HG02763 (cell line): ENCODE measurements at regions not wholly inside any gene's neighbourhood (a gene's known extent, or its start where the extent isn't known, plus 50 kb on each side); places are given as distances from the start of the nearest gene placed in this dataset.
A peak's percentile ranks its signal among the peaks of the same experiment; 100 is the strongest.

Experiments used
- ATAC-seq: cut with Tn5 transposase; IDR thresholded peaks from one replicate; pipeline ENCODE4 v1.9.1; 2021; ENCODE audit warnings: mild to moderate bottlenecking, moderate library complexity; ENCODE audit not compliant: unreplicated experiment

DNA sequence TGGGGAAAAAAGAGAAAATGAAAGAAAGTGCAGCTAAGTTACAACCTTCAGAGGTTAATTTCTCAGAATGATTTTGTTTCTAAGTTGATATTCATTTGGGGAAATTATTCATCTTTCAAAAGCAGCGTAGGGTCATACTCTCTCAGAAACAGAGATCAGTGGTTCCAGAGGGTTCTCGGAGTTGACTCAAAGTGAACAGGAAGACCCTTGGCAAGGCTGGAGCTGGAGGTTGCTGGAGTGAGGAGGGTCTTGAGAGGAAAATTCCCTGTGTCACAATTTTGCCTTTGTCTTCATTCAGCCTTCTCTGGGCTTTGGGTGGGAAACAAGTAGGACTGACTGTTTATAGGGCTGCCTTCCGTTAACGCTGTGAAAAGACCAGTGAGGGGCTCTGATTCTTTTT is 168.2 kb downstream of the ICOS start:
- no peak for ATAC-seq

GRCh38 chr2:204108330-204108751 is 171.8 kb downstream of the ICOS start:
- ATAC-seq: no peak

DNA sequence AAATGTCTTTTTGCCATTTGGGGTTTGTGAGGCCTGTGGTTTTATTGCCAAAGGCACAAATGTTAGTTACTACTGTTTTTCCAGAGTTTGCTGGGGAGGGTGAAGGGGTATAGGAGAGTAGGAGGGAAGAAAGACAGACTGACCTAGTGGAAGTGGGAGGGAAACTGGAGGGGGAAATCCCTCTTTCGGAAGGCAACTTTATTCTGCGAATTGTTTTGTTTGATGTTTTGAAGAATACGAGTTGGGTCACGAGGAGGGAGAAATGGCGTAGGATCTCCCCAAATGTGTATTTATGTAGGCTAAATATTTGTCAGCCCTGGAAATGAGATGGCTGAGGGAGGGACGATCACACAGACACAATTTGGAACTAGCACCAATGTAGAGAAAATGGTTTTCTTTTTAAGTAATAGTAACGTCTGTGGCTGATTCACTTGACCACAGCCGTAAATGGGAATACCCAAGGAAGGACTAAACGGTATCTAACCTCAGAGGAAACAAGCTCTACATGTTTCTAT is 172.3 kb downstream of the ICOS start:
- no peak for ATAC-seq

- no peak for ATAC-seq
Observed at GRCh38 chr2:204109681-204110080, 173.1 kb downstream of the ICOS start.

DNA sequence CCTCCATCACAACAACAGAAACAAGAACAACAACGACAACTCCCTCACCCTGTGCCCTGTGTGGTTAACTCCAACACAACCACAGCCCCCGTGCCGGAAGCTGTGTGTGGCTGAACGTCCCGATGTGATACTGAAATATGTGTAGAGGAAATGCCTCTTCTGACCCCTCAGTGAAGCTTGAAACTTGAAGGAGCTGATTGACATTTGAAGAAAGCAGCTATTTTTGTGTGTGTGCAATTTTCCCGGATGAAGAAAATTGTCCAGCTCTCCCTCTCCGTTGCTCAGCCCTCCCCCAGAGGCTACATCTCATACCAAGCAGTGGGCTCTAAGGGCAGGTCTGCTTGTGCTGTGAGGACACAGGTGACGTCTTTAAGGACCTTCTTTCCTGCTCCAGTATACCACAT is 173.8 kb downstream of the ICOS start:
- peak; percentile 95 for ATAC-seq

DNA sequence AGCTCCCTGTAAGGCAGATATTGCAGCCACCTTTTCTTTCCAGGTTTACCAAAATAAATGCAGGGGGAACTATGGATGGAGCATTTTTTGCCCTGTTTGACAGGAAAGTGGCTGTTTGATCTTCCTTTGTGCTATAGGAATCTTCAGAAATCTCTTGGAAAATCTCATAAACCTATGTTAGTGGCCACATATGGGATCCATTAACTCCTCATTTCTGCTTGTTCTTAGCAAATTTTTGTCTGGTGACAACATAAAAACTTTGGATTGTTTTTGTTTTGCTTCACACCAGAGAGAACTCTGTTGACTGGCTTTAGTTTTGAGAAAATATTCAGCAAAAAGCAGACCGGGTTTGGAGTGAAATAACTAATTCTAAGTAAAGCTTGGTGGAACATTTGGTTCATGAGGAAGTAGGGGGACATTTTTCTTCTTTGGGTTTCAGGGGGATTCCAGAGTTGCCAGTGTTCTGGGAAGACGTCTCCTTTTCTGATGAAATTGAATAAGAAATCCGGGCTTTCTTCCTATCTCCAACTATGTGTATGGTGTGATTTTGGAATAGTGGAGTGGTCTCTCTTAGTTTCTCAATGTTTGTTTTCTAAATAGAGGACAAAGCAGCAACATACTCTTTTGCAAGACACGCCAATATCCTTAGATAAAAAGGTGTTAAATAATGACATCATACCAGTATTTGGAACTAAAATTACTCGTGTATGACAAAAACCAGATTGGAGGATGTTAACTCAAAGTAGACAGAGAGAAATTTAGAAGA is 174.4 kb downstream of the ICOS start:
- no peak for ATAC-seq

DNA sequence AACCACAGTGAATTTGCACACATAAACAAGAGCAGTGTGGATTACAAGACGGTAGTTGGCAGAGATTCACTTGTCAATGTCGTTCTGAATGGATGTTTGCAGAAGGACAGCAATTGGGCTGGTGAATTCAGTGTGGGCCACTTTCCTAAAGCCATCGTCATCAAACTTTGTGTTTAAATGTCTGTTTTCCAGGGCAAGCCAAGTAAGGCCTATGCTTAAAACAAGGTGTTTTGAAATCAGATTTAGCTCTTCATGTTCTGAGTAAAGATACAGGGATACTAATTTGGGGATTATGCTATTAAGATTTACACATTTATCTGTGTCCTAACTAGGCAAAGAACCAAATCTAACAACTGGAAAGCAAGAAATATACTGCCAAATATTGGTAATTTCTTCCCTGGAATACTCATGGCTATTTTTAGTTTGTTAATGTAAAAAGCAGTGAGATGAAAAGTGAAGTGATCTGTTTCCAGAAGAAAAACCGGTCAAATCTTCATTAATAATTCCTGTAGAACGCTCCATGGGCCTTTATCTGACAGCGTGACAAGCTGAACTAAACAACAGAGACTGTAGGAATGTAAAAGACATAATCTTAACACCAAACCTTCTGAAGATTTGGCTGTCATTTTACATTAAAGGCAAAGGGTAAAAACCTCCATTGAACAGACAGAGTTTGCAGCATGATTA is 175.7 kb downstream of the ICOS start:
- no peak for ATAC-seq

- no peak for ATAC-seq
Observed at GRCh38 chr2:204114295-204115136, 178.0 kb downstream of the ICOS start.

DNA sequence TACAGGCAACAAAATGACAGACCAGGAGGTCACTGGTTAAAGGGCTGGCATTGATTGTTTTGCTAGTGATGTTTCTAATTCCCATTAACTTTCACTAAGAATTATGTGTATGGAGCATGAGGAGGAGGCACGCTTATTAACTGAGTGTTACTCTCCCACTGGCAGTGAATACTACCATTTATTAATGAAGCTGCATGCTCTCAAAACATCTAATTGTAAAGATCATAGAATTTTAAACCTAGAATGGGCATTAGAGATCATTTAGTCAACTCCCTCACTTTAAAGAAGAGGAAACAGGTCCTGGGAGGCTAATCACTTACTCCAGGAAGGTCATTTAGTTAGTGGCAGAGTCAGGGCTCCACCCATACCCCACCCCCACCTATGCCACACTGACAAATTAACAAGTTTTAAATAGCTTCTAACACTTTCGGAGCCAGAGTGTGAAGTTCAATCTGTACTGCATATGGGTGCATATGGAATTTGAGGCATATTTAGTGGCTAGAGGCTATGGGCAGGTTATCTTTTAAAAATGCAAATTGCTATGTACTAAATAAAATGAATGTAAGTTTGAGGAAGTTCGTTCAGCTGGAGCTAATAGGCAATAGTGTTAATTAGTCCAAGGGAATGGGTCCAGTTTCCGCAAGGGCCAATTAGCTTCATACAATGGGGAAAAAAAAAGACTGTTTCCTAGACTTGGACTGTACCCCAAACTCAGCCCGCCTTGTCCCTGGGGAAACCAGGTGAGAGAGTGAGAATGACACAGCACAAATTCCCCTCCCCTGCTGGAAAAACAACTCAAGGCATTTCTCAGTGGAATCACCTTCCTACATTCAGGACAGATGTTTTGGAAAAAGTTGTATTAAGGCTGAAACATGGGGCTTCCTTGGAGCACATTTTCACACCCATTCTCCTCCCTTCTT is 178.8 kb downstream of the ICOS start:
- no peak for ATAC-seq

- no peak for ATAC-seq
Observed at GRCh38 chr2:204116159-204116792, 179.7 kb downstream of the ICOS start.

DNA sequence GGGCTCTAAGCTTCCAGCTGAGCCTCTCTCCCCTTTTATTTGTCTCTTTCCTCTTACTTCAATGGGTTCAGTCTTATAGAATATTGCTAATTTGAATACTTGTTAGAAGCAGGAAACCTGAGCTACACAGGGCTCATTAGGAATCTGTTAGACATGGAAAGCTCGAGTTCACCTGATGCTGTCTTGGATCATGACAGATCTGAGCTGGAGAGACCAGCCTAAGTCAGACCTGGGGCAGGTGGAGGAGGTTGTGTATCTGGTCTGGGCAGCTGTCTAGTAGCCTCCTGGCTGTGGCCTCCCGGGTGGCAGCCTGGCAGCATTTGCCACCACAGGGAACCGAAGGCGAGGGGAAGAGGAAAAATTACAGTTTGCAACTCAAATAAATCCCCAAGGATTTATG is 185.9 kb downstream of the ICOS start:
- no peak for ATAC-seq

GRCh38 chr2:204124140-204124750 is 187.7 kb downstream of the ICOS start:
- ATAC-seq: no peak

DNA sequence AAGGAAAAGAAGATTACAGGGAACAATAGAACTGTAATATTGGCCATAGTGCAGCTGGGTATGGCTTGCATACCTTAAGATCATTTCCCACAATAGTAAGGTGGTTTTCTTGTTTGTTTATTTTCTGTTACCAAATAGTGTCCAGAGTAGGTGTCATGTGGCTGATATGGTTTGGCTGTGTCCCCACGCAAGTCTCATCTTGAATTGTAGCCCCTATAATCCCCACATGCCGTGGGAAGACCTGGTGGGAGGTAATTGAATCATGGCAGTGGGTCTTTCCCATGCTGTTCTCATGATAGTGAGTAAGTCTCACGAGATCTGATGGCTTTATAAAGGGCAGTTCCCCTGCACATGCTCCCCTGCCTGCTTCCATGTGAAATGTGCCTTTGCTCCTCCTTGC is 190.1 kb downstream of the ICOS start:
- no peak for ATAC-seq

DNA sequence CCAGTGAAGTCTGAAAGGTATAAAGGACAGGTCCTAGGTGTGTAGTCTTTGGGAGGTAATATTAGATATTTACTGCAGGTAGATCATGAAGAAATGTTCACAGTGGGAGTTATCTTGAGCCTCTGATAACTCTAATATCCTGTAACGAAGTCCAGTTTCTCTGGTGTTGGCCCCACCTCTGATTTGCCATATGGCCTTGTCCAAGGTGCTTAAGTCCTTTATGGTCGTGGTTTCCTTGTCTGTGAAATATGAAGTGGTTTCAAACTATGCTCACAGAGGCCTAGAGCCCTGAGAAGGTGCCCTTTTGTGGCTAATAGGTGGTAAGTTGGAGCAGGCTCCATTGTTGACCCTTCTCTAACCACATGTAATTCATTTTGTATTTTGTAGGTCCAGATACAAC is 190.7 kb downstream of the ICOS start:
- ATAC-seq: no peak

GRCh38 chr2:204129591-204130294 is 193.2 kb downstream of the ICOS start:
- ATAC-seq: no peak

DNA sequence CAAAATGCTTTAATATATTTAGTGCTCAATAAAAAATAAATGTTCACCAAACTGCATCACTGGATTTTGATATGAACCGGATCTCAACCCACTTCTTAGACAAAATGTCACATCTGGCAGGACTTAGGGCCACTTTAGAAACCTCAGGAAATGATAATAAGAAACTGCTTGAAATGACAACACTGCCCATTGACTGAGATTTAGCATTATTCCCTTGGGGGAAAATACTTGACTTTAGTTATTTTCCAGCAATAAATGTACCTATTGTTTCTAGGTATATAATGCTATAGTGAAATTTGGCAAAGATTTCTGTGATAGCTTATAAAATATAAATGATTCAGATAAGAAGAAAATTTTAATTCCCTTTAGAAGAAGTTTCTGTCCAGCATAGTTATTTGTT is 195.1 kb downstream of the ICOS start:
- ATAC-seq: no peak

GRCh38 chr2:204133476-204133875 is 196.9 kb downstream of the ICOS start:
- no peak for ATAC-seq

DNA sequence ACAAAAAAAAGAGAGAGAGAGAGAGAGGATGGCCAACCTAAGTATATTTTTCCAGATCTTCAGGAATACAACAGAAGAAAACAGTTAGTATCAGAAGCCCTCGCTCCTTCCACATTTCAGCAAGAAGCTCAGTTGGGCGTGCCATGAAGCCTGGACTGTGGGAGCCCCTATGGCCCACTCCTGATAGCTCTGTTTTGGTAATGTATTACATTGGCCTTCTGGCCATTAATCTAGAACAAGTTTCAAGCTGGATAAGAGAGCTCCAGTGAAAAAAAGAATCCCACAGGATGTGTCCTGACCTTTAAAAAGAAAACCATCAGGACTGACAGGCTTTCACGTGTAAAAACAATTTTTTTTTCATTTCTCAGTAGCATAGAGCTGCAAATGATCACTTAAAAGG is 197.9 kb downstream of the ICOS start:
- ATAC-seq: no peak

DNA sequence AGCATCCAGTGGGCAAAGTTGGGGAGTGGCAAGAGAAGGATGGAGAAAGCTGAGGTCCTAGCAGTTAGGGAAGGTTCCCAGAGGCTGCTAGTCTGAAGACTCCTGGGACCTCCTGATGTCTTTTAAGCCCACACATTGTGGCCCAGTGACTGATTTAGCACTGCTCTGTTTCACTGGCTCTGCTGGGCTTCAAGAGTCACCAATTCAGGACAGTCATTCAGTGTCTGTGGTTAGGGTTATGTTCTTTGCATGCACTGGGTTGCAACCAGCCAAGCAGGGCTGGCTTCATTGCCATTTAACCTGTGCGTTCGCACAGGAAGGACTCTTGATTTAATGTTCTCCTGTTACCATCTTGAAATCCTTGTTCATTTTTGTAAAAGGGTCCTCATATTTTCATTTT is 199.2 kb downstream of the ICOS start:
- no peak for ATAC-seq
